Endothelial cell of umbilical vein (primary cell): ENCODE measurements at regions not wholly inside any gene's neighbourhood (a gene's known extent, or its start where the extent isn't known, plus 50 kb on each side); places are given as distances from the start of the nearest gene placed in this dataset.

ENCODE experiments used
- BruUV-seq: library from RNA; stranded (reverse); fragments of 400-500 nt; replicated peaks from 2 replicates; lab custom pipeline; 2021; lab: Mats Ljungman, UMichigan
- CTCF ChIA-PET: fragments of 300-600, 350-600 bp; sonication (Branson Sonifier 250); formaldehyde crosslinking; loops from one replicate; lab custom pipeline; 2021; ENCODE audit warnings: antibody characterized with exemption, inconsistent platforms; lab: Charles Lee
- POLR2A ChIA-PET: fragments of 300-600, 350-600 bp; sonication (Branson Sonifier 250); formaldehyde crosslinking; loops from one replicate; lab custom pipeline; 2021; ENCODE audit warnings: antibody characterized with exemption, inconsistent platforms; lab: Charles Lee
- DNase-seq: peaks from one replicate; pipeline ENCODE4 v3.0.0-alpha.2; 2011; ENCODE audit warnings: low read depth, low spot score
- FAIRE-seq: peaks from 2 replicates; lab custom pipeline; 2011; peaks lifted over from hg19 to GRCh38; lab: Jason Lieb, UNC
- H2AFZ ChIP-seq: 2 replicates; pipeline ENCODE4 v1.6.0; 2012; ENCODE audit warnings: low read depth, low read length, control low read depth, inconsistent platforms
- H3K27ac ChIP-seq: 2 replicates; pipeline ENCODE4 v1.5.1; 2011; ENCODE audit warnings: low read depth, mild to moderate bottlenecking, control low read depth, low read length, moderate library complexity; ENCODE audit not compliant: insufficient read depth
- H3K27me3 ChIP-seq, 2 experiments: 2 replicates each; pipeline versions ENCODE4 v1.6.0 to v1.6.1; 2011; ENCODE audit warnings: low read length in 2 of 2, mixed read lengths in 1 of 2; ENCODE audit not compliant: control insufficient read depth in 2 of 2, insufficient read depth in 2 of 2
- H3K36me3 ChIP-seq, 2 experiments: 2 replicates in 1 of 2; 3 replicates in 1 of 2; pipeline ENCODE4 v1.5.1; 2011; ENCODE audit warnings: low read length in 2 of 2, mild to moderate bottlenecking in 1 of 2, moderate library complexity in 1 of 2; ENCODE audit not compliant: control insufficient read depth in 2 of 2, insufficient read depth in 2 of 2; ENCODE audit errors: extremely low read depth in 1 of 2
- H3K4me1 ChIP-seq: 3 replicates; pipeline ENCODE4 v1.5.1; 2011; ENCODE audit warnings: mild to moderate bottlenecking, low read length; ENCODE audit not compliant: control insufficient read depth, insufficient read depth; ENCODE audit errors: extremely low read depth
- H3K4me2 ChIP-seq: 2 replicates; pipeline ENCODE4 v1.6.1; 2011; ENCODE audit warnings: low read length, control low read depth, mixed read lengths; ENCODE audit not compliant: insufficient read depth
- H3K4me3 ChIP-seq, 3 experiments: fragments of 200-600 bp in 1 of 3; sonication (generic), shearing (Covaris generic) in 1 of 3; replicated peaks in 1 of 3; 2 replicates each; pipeline ENCODE4 v1.5.1; 2011 to 2016; ENCODE audit warnings: control low read depth in 3 of 3, low read length in 3 of 3, mild to moderate bottlenecking in 2 of 3, inconsistent platforms in 1 of 3, low read depth in 1 of 3, moderate library complexity in 1 of 3; ENCODE audit not compliant: insufficient read depth in 1 of 3
- H3K79me2 ChIP-seq: 2 replicates; pipeline ENCODE4 v1.6.0; 2012; ENCODE audit warnings: low read length, inconsistent platforms; ENCODE audit not compliant: control insufficient read depth, insufficient read depth
- H3K9ac ChIP-seq: replicated peaks from 2 replicates; pipeline ENCODE3; 2011; ENCODE audit warnings: low read length, control low read depth; ENCODE audit not compliant: insufficient read depth; ENCODE audit errors: extremely low read depth
- H3K9me1 ChIP-seq: replicated peaks from 3 replicates; pipeline ENCODE4 v1.6.0; 2011; ENCODE audit warnings: mild to moderate bottlenecking, low read length; ENCODE audit not compliant: control insufficient read depth, insufficient read depth; ENCODE audit errors: extremely low read depth
- H3K9me3 ChIP-seq: replicated peaks from 2 replicates; pipeline ENCODE4 v1.5.1; 2012; ENCODE audit warnings: low read length, inconsistent platforms; ENCODE audit not compliant: control insufficient read depth, insufficient read depth
- H4K20me1 ChIP-seq: replicated peaks from 2 replicates; pipeline ENCODE3; 2011; ENCODE audit warnings: mild to moderate bottlenecking, low read length; ENCODE audit not compliant: control insufficient read depth, insufficient read depth; ENCODE audit errors: extremely low read depth
- EZH2 ChIP-seq: IDR thresholded peaks from 2 replicates; pipeline ENCODE4 v1.6.1; 2012; ENCODE audit warnings: borderline replicate concordance, low read depth, mild to moderate bottlenecking, moderate library complexity, low read length, inconsistent platforms; ENCODE audit not compliant: severe bottlenecking
- FOS ChIP-seq: IDR thresholded peaks from 2 replicates; pipeline ENCODE4 v1.6.1; 2011; ENCODE audit warnings: mild to moderate bottlenecking, low read length, moderate library complexity, borderline replicate concordance; ENCODE audit not compliant: insufficient read depth
- GATA2 ChIP-seq: IDR thresholded peaks from 2 replicates; pipeline ENCODE4 v1.7.0; 2011; ENCODE audit warnings: low read depth, mild to moderate bottlenecking, moderate library complexity, mixed read lengths, low read length; ENCODE audit not compliant: insufficient read length, insufficient read depth
- JUN ChIP-seq: IDR thresholded peaks from 2 replicates; pipeline ENCODE4 v1.6.1; 2011; ENCODE audit warnings: borderline replicate concordance, low read depth; ENCODE audit not compliant: insufficient read length, insufficient read depth
- MYC ChIP-seq: IDR thresholded peaks from one replicate; pipeline ENCODE4 v1.6.1; 2011; ENCODE audit warnings: mild to moderate bottlenecking, low read depth, low read length
- POLR2A ChIP-seq: IDR thresholded peaks from 2 replicates; pipeline ENCODE4 v1.6.1; 2012; ENCODE audit warnings: low read depth, mild to moderate bottlenecking, control low read depth, low read length
- POLR2AphosphoS5 ChIP-seq: IDR thresholded peaks from 2 replicates; pipeline ENCODE4 v1.6.1; 2012; ENCODE audit warnings: low read depth, mild to moderate bottlenecking, control low read depth, low read length, moderate library complexity; ENCODE audit not compliant: insufficient read depth
- dilution Hi-C: fragments of 300-500 bp; cut with MboI; formaldehyde crosslinking; loops from one replicate; pipeline ENCODE4 v1.15.0; 2019; ENCODE audit warnings: low sequenced_read_pairs; ENCODE audit not compliant: extremely low pct_ligation_motif_present
- intact Hi-C: fragments of 100-400 bp; cut with micrococcal nuclease; formaldehyde crosslinking; loops from one replicate; pipeline ENCODE4 v1.10.0; 2022
- TF ChIP-seq, protein P1 (sequence below), 2 donors: IDR thresholded peaks; 1 replicate in 1 of 2; 2 replicates in 1 of 2; pipeline ENCODE4 v1.5.1; 2011; ENCODE audit warnings: low read length in 2 of 2, mild to moderate bottlenecking in 2 of 2, moderate library complexity in 2 of 2, control low read depth in 1 of 2, inconsistent platforms in 1 of 2, low read depth in 1 of 2; ENCODE audit not compliant: insufficient read depth in 1 of 2; ENCODE audit errors: extremely low read depth in 1 of 2
- TF ChIP-seq, protein P2 (sequence below): IDR thresholded peaks from 2 replicates; pipeline ENCODE4 v1.6.1; 2011; ENCODE audit not compliant: insufficient read depth, insufficient read length

DNA sequence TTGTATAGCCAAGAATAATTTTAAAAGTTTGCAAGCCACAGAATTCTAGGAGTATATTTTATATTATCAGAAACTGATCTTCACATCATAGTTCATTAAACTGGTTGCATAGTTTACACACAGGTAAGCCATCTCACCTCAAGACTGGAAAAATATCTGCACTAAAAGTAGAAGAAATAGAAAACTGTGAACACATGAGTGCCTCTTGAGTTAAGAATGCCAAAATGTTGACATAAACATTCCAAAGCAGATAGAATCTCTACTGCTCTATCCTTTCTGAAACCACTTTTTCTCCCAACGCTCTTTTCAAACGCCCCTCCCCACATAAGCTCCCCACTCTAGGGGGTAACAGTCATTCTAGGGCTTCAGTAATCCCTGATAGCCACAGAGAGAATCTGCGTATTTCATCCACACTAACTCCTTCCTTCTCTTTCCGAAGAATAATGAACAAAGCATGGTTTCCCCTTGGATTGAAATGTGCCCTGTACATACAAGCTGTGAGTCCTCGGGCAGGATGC, 201.5 kb downstream of the IRS2 start:
- H3K36me3 ChIP-seq = no peaks in the 10 kb centered on the region
- no peak overlapping the region for H3K4me2 ChIP-seq
- H3K27ac ChIP-seq = no peak overlapping the region
- H3K9ac ChIP-seq = no peak overlapping the region
- DNase-seq (no peak), FAIRE-seq (no peak)
- no peaks in the 10 kb centered on the region for H3K4me1 ChIP-seq
- no peaks in the 10 kb centered on the region for H4K20me1 ChIP-seq
- H3K4me3 ChIP-seq = no peak overlapping the region
- TF ChIP-seq FOS (no peak), POLR2AphosphoS5 (no peak), JUN (no peak), GATA2 (no peak), MYC (no peak), EZH2 (no peak), POLR2A (no peak)
- TF ChIP-seq, protein P1, sequence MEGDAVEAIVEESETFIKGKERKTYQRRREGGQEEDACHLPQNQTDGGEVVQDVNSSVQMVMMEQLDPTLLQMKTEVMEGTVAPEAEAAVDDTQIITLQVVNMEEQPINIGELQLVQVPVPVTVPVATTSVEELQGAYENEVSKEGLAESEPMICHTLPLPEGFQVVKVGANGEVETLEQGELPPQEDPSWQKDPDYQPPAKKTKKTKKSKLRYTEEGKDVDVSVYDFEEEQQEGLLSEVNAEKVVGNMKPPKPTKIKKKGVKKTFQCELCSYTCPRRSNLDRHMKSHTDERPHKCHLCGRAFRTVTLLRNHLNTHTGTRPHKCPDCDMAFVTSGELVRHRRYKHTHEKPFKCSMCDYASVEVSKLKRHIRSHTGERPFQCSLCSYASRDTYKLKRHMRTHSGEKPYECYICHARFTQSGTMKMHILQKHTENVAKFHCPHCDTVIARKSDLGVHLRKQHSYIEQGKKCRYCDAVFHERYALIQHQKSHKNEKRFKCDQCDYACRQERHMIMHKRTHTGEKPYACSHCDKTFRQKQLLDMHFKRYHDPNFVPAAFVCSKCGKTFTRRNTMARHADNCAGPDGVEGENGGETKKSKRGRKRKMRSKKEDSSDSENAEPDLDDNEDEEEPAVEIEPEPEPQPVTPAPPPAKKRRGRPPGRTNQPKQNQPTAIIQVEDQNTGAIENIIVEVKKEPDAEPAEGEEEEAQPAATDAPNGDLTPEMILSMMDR (IDR thresholded peaks at IDR 0.05; ENCODE audit: extremely low read depth in 1 of 2, insufficient read depth in 1 of 2, low read depth in 1 of 2, low read length in 2 of 2) = no peak
- TF ChIP-seq, protein P2, sequence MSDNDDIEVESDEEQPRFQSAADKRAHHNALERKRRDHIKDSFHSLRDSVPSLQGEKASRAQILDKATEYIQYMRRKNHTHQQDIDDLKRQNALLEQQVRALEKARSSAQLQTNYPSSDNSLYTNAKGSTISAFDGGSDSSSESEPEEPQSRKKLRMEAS = no peak
- no peaks in the 10 kb centered on the region for H3K27me3 ChIP-seq
- no TSS peak for BruUV-seq
- intact Hi-C loops (no loop called here), dilution Hi-C loops (no loop called here)
- H3K9me3 ChIP-seq = no peaks in the 10 kb centered on the region
- ChIA-PET CTCF (no interaction called here), POLR2A (no interaction called here)
- no peaks in the 10 kb centered on the region for H3K9me1 ChIP-seq
- no peak overlapping the region for H2AFZ ChIP-seq
- no peaks in the 10 kb centered on the region for H3K79me2 ChIP-seq
